GM23338 (cell line): ENCODE measurements at regions not wholly inside any gene's neighbourhood (a gene's known extent, or its start where the extent isn't known, plus 50 kb on each side); places are given as distances from the start of the nearest gene placed in this dataset.
A peak's percentile ranks its signal among the peaks of the same experiment; 100 is the strongest.

ENCODE experiments used
- ATAC-seq: fragments of 200-7000 bp; cut with Tn5 transposase; 3 replicates; pipeline ENCODE4 v1.9.1; 2020
- DNase-seq: peaks from one replicate; pipeline ENCODE4 v3.0.0-alpha.2; 2015; ENCODE audit warnings: low spot score
- H2AFZ ChIP-seq: fragments of 200-600 bp; sonication (generic); 2 replicates; pipeline ENCODE4 v1.8.0; 2016; ENCODE audit warnings: antibody characterized with exemption, mild to moderate bottlenecking, moderate library complexity
- H3F3A ChIP-seq: fragments of 200-600 bp; sonication (generic); replicated peaks from 2 replicates; pipeline ENCODE4 v1.8.0; 2017; ENCODE audit warnings: antibody characterized with exemption, mixed run types, low read depth
- H3K27ac ChIP-seq: fragments of 200-600 bp; sonication (generic); 2 replicates; pipeline ENCODE4 v1.6.1; 2016; ENCODE audit warnings: low read depth
- H3K27me3 ChIP-seq: fragments of 200-600 bp; sonication (generic); 2 replicates; pipeline ENCODE4 v1.8.0; 2016; ENCODE audit warnings: mild to moderate bottlenecking, mixed run types, moderate library complexity; ENCODE audit not compliant: insufficient read depth
- H3K36me3 ChIP-seq: fragments of 200-600 bp; sonication (generic); 2 replicates; pipeline ENCODE4 v1.8.0; 2016; ENCODE audit warnings: mild to moderate bottlenecking; ENCODE audit not compliant: insufficient read depth
- H3K4me1 ChIP-seq: fragments of 200-600 bp; sonication (generic); 2 replicates; pipeline ENCODE4 v1.8.0; 2016; ENCODE audit warnings: mild to moderate bottlenecking, moderate library complexity; ENCODE audit not compliant: insufficient read depth
- H3K4me2 ChIP-seq: fragments of 200-600 bp; sonication (generic); 2 replicates; pipeline ENCODE4 v1.7.1; 2017; ENCODE audit warnings: mixed run types
- H3K4me3 ChIP-seq: fragments of 200-600 bp; sonication (generic); 2 replicates; pipeline ENCODE4 v1.6.1; 2016; ENCODE audit warnings: mixed run types
- H3K79me2 ChIP-seq: fragments of 200-600 bp; sonication (generic); replicated peaks from 2 replicates; pipeline ENCODE4 v1.8.0; 2017; ENCODE audit warnings: mild to moderate bottlenecking; ENCODE audit not compliant: insufficient read depth
- H3K9me2 ChIP-seq: fragments of 200-600 bp; sonication (generic); 2 replicates; pipeline ENCODE4 v1.8.0; 2017; ENCODE audit not compliant: insufficient read depth
- H4K20me1 ChIP-seq: fragments of 200-600 bp; sonication (generic); replicated peaks from 2 replicates; pipeline ENCODE4 v1.8.0; 2017; ENCODE audit warnings: mild to moderate bottlenecking; ENCODE audit not compliant: insufficient read depth
- H3K27ac Mint-ChIP-seq: 2 replicates; pipeline ENCODE4 v1.8.0; 2020; ENCODE audit warnings: inconsistent platforms, mild to moderate bottlenecking, moderate library complexity, mixed read lengths
- H3K27me3 Mint-ChIP-seq: 3 replicates; pipeline ENCODE4 v1.8.0; 2022; ENCODE audit warnings: low read depth, mild to moderate bottlenecking, moderate library complexity, mixed read lengths, inconsistent platforms; ENCODE audit not compliant: insufficient read depth, poor library complexity
- H3K36me3 Mint-ChIP-seq: 3 replicates; pipeline ENCODE4 v1.8.0; 2021; ENCODE audit warnings: low read depth, mild to moderate bottlenecking, inconsistent platforms, moderate library complexity, mixed read lengths
- H3K4me1 Mint-ChIP-seq: 3 replicates; pipeline ENCODE4 v1.8.0; 2020; ENCODE audit warnings: mild to moderate bottlenecking, inconsistent platforms, mixed read lengths
- H3K4me3 Mint-ChIP-seq: 3 replicates; pipeline ENCODE4 v1.8.0; 2021; ENCODE audit warnings: moderate library complexity, mild to moderate bottlenecking, inconsistent platforms, mixed read lengths
- H3K9me3 Mint-ChIP-seq: 3 replicates; pipeline ENCODE4 v1.8.0; 2020; ENCODE audit warnings: moderate library complexity, mild to moderate bottlenecking, inconsistent platforms, mixed read lengths
- EZH2 ChIP-seq: fragments of 200-600 bp; sonication (generic); IDR thresholded peaks from one replicate; pipeline ENCODE4 v1.8.0; 2017; ENCODE audit warnings: antibody characterized with exemption, mild to moderate bottlenecking, low read depth; ENCODE audit not compliant: unreplicated experiment
- EZH2phosphoT487 ChIP-seq: fragments of 200-600 bp; sonication (generic); IDR thresholded peaks from one replicate; pipeline ENCODE4 v1.8.1; 2018; ENCODE audit warnings: antibody characterized with exemption; ENCODE audit not compliant: unreplicated experiment
- NANOG ChIP-seq: IDR thresholded peaks from 2 replicates; pipeline ENCODE4 v1.6.1; 2016; ENCODE audit warnings: antibody characterized with exemption, borderline replicate concordance
- POLR2AphosphoS5 ChIP-seq: IDR thresholded peaks from 2 replicates; pipeline ENCODE4 v1.6.1; 2016; ENCODE audit warnings: antibody characterized with exemption, low read depth
- STAT1 ChIP-seq: IDR thresholded peaks from one replicate; pipeline ENCODE4 v1.6.1; 2016; ENCODE audit warnings: antibody characterized with exemption; ENCODE audit not compliant: unreplicated experiment
- ZNF331 ChIP-seq: fragments of 250-450 bp; sonication (Bioruptor Pico); IDR thresholded peaks from 2 replicates; pipeline ENCODE4 v1.5.0; 2020; ENCODE audit warnings: low read depth, mild to moderate bottlenecking, moderate library complexity
- TF ChIP-seq, protein P1 (sequence below): fragments of 250-450 bp; sonication (Bioruptor Pico); IDR thresholded peaks from 2 replicates; pipeline ENCODE4 v1.5.0; 2020; ENCODE audit warnings: mild to moderate bottlenecking, moderate library complexity
- TF ChIP-seq, protein P2 (sequence below): IDR thresholded peaks from 2 replicates; pipeline ENCODE4 v1.6.1; 2016; ENCODE audit warnings: antibody characterized with exemption

DNA sequence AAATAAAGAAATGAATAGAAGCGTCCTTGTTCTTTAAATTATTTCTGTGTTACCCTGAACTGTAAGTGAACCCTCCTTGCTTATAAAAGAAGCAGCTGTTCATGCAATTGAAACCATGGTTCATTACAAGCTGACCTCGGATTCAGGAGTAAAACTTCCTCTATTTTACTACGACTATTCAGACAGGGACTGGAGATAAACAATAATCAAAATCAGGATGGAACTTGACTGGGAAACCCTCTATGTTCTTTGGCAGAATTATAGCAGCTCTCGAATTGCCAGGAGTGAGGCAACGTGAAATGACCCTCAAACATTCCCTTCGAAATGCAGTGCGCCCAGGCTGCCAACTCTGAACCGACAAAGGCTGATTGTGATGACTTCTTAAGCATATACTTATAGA, 172.1 kb downstream of the CYP26A1 start:
- DNase-seq (no peak), ATAC-seq (no peak)
- Mint-ChIP-seq H3K4me1 (peaks cover 4% of the 10 kb centered on the region; the same call in 2 of the 3 replicates), H3K4me3 (no peak overlapping the region), H3K36me3 (no peaks in the 10 kb centered on the region), H3K27ac (no peak overlapping the region), H3K9me3 (no peaks in the 10 kb centered on the region; the same call in 2 of the 3 replicates), H3K27me3 (no peaks in the 10 kb centered on the region)
- peaks cover 10% of the 10 kb centered on the region; the same call in 1 of the 2 replicates for H3K9me2 ChIP-seq
- H3K79me2 ChIP-seq: no peaks in the 10 kb centered on the region
- H3K4me1 ChIP-seq: no peaks in the 10 kb centered on the region; the same call in 1 of the 2 replicates
- no peaks in the 10 kb centered on the region for H4K20me1 ChIP-seq
- H3K27me3 ChIP-seq: no peaks in the 10 kb centered on the region
- no peak overlapping the region for H3K4me3 ChIP-seq
- no peaks in the 10 kb centered on the region for H3K36me3 ChIP-seq
- H3K27ac ChIP-seq: no peak overlapping the region
- H3F3A ChIP-seq: no peaks in the 10 kb centered on the region
- peak overlapping the region; percentile 2; the same call in 1 of the 2 replicates for H2AFZ ChIP-seq
- TF ChIP-seq NANOG (no peak), POLR2AphosphoS5 (no peak), STAT1 (no peak), ZNF331 (CRISPR knock-in tag) (no peak), EZH2phosphoT487 (no peak), EZH2 (no peak)
- TF ChIP-seq, protein P1, sequence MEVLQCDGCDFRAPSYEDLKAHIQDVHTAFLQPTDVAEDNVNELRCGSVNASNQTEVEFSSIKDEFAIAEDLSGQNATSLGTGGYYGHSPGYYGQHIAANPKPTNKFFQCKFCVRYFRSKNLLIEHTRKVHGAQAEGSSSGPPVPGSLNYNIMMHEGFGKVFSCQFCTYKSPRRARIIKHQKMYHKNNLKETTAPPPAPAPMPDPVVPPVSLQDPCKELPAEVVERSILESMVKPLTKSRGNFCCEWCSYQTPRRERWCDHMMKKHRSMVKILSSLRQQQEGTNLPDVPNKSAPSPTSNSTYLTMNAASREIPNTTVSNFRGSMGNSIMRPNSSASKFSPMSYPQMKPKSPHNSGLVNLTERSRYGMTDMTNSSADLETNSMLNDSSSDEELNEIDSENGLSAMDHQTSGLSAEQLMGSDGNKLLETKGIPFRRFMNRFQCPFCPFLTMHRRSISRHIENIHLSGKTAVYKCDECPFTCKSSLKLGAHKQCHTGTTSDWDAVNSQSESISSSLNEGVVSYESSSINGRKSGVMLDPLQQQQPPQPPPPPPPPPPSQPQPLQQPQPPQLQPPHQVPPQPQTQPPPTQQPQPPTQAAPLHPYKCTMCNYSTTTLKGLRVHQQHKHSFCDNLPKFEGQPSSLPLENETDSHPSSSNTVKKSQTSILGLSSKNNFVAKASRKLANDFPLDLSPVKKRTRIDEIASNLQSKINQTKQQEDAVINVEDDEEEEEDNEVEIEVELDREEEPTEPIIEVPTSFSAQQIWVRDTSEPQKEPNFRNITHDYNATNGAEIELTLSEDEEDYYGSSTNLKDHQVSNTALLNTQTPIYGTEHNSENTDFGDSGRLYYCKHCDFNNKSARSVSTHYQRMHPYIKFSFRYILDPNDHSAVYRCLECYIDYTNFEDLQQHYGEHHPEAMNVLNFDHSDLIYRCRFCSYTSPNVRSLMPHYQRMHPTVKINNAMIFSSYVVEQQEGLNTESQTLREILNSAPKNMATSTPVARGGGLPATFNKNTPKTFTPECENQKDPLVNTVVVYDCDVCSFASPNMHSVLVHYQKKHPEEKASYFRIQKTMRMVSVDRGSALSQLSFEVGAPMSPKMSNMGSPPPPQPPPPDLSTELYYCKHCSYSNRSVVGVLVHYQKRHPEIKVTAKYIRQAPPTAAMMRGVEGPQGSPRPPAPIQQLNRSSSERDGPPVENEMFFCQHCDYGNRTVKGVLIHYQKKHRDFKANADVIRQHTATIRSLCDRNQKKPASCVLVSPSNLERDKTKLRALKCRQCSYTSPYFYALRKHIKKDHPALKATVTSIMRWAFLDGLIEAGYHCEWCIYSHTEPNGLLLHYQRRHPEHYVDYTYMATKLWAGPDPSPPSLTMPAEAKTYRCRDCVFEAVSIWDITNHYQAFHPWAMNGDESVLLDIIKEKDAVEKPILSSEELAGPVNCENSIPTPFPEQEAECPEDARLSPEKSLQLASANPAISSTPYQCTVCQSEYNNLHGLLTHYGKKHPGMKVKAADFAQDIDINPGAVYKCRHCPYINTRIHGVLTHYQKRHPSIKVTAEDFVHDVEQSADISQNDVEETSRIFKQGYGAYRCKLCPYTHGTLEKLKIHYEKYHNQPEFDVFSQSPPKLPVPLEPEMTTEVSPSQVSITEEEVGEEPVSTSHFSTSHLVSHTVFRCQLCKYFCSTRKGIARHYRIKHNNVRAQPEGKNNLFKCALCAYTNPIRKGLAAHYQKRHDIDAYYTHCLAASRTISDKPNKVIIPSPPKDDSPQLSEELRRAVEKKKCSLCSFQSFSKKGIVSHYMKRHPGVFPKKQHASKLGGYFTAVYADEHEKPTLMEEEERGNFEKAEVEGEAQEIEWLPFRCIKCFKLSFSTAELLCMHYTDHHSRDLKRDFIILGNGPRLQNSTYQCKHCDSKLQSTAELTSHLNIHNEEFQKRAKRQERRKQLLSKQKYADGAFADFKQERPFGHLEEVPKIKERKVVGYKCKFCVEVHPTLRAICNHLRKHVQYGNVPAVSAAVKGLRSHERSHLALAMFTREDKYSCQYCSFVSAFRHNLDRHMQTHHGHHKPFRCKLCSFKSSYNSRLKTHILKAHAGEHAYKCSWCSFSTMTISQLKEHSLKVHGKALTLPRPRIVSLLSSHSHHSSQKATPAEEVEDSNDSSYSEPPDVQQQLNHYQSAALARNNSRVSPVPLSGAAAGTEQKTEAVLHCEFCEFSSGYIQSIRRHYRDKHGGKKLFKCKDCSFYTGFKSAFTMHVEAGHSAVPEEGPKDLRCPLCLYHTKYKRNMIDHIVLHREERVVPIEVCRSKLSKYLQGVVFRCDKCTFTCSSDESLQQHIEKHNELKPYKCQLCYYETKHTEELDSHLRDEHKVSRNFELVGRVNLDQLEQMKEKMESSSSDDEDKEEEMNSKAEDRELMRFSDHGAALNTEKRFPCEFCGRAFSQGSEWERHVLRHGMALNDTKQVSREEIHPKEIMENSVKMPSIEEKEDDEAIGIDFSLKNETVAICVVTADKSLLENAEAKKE (CRISPR knock-in tag): no peak
- TF ChIP-seq, protein P2, sequence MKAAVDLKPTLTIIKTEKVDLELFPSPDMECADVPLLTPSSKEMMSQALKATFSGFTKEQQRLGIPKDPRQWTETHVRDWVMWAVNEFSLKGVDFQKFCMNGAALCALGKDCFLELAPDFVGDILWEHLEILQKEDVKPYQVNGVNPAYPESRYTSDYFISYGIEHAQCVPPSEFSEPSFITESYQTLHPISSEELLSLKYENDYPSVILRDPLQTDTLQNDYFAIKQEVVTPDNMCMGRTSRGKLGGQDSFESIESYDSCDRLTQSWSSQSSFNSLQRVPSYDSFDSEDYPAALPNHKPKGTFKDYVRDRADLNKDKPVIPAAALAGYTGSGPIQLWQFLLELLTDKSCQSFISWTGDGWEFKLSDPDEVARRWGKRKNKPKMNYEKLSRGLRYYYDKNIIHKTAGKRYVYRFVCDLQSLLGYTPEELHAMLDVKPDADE: no peak
- no peak overlapping the region for H3K4me2 ChIP-seq
